ENCODE measurements at regions not wholly inside any gene's neighbourhood (a gene's known extent, or its start where the extent isn't known, plus 50 kb on each side); places are given as distances from the start of the nearest gene placed in this dataset.

DNA sequence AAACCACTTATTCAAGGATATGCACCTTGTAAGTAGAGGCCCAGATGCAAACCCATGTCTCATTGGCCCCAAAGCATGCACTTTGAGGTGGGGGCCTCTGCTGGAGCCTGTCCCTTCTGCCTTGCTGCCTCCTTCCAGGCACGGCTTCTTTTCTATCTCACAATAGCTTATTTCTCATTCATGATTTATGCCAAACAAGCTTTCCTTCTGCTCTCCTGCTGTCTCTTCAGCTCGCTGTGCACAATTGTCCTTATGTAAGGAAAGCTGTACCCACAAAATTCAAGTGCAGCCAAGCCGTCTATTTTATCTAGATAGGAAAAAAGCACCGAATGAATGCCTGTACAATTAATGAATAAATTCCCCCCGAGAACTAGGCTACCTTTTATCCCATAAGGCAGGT is 124.8 kb upstream of the PACRGL start:
- no peak overlapping the region for H3K4me3 Mint-ChIP-seq
- CTCF ChIA-PET = no interaction called here

DNA sequence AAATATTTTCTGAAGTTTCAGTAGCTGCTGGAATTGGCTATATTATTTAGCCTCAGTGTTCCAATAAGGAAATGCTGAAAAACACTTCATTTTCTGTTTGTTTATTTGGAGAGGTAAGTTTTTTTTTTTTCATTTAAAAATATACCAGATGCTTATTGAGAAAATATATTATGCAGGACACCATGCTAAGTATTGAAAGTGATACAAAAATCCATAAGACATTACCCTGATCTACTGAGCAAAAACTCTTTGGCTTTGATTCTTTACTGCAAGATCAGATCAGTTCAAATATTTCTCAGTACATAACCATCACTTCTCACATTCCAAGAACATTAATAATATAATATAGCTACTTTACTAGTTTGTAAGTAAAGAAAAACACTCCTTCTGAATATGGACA is 123.4 kb upstream of the PACRGL start:
- Mint-ChIP-seq H3K4me1 (no peaks in the 10 kb centered on the region), H3K27ac (no peak overlapping the region), H3K9me3 (no peaks in the 10 kb centered on the region), H3K27me3 (no peaks in the 10 kb centered on the region), H3K4me3 (no peak overlapping the region), H3K36me3 (no peaks in the 10 kb centered on the region)
- CTCF ChIA-PET = no interaction called here
- DNase-seq = no peak

More for the DNA sequence above, 124.8 kb upstream of the PACRGL start:
- Mint-ChIP-seq H3K36me3 (no peaks in the 10 kb centered on the region), H3K27me3 (no peaks in the 10 kb centered on the region), H3K4me1 (no peaks in the 10 kb centered on the region), H3K9me3 (no peaks in the 10 kb centered on the region), H3K27ac (no peak overlapping the region)
- no peak for DNase-seq

DNA sequence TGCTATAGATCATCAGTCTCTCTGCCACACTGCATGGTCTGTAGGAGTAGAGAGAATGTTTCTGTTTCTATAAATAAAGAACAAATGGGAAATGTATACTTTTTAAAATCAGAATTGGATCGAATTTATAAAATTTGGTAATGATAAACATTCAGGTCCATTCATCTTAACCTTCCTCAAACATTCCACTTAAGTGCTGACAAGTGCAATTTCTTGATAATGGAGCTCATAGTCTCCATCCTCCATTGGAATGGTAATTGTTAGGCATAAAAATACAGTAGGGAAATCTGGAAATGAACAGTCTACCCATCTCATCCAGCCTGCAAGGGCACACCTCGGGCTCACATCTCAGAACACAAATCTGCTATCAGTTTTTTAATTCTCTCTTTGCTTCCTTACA is 122.6 kb upstream of the PACRGL start:
- no peaks in the 10 kb centered on the region for H3K9me3 Mint-ChIP-seq
- H3K36me3 Mint-ChIP-seq = no peaks in the 10 kb centered on the region
- H3K4me3 Mint-ChIP-seq = no peak overlapping the region
- CTCF ChIA-PET = no interaction called here
- DNase-seq = no peak
- no peaks in the 10 kb centered on the region for H3K4me1 Mint-ChIP-seq
- H3K27ac Mint-ChIP-seq = no peak overlapping the region
- H3K27me3 Mint-ChIP-seq = no peaks in the 10 kb centered on the region

DNA sequence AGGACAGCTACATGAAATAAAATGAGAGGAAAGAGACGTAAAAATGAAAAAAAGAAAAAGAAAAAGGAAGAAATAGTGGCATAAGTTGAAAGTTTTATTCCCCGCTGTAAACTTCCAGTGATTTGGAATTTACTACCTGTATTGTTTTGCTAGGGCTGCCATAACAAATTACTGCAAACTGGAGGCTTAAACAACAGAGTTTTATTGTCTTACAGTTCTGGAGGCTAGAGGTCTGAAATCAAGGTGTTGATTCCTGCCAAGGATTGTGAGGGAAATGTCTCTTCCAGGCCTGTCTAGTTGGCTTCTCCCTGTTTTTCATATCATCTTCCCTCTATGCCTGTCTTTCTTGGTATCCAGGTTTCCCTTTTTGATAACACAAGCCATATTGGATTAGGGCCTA is 119.4 kb upstream of the PACRGL start:
- Mint-ChIP-seq H3K9me3 (no peaks in the 10 kb centered on the region), H3K27me3 (no peaks in the 10 kb centered on the region), H3K36me3 (no peaks in the 10 kb centered on the region), H3K4me1 (no peaks in the 10 kb centered on the region), H3K4me3 (no peak overlapping the region), H3K27ac (no peak overlapping the region)
- CTCF ChIA-PET = no interaction called here
- no peak for DNase-seq

DNA sequence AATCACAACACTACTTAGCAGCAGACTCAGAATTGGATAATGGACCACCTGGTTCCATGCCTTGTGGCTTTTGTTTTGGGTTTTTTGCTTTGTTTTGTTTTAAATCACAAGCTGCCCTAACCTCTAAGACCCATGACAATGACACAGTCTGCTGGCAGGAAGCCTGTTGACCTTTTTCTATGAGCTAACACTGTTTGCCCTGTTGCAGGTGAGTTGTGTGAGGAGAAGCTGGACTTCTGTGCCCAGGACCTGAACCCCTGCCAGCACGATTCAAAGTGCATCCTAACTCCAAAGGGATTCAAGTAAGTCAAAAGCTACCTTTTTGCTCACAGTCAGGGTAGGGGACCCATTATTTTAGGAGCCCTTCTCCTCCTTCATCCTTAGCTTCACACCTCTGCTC is 110.8 kb upstream of the PACRGL start:
- Mint-ChIP-seq H3K9me3 (no peaks in the 10 kb centered on the region), H3K27me3 (no peaks in the 10 kb centered on the region), H3K36me3 (no peaks in the 10 kb centered on the region), H3K4me1 (no peaks in the 10 kb centered on the region), H3K4me3 (no peak overlapping the region), H3K27ac (no peak overlapping the region)
- DNase-seq = no peak
- CTCF ChIA-PET = no interaction called here

DNA sequence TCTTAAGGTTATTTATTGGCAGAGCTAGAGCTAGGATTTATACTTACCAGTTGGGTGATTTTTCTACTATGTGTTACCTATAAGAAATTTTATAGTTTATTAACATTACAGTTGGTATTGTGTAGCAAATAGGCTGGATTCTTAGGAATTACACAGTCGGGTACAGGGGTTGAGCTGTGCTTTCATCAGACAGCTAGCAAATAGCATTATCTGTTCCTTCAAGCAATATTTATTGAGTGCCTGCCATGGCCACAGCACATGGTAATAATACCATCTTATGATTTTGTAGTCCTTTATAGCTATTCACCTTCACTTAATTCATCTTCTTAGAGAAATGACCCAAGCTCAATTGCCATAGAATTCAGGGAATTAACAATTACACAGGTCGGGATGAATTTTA is 109.4 kb upstream of the PACRGL start:
- CTCF ChIA-PET = no interaction called here
- Mint-ChIP-seq H3K4me3 (no peak overlapping the region), H3K4me1 (no peaks in the 10 kb centered on the region), H3K9me3 (no peaks in the 10 kb centered on the region), H3K27ac (no peak overlapping the region), H3K27me3 (no peaks in the 10 kb centered on the region), H3K36me3 (no peaks in the 10 kb centered on the region)
- no peak for DNase-seq

DNA sequence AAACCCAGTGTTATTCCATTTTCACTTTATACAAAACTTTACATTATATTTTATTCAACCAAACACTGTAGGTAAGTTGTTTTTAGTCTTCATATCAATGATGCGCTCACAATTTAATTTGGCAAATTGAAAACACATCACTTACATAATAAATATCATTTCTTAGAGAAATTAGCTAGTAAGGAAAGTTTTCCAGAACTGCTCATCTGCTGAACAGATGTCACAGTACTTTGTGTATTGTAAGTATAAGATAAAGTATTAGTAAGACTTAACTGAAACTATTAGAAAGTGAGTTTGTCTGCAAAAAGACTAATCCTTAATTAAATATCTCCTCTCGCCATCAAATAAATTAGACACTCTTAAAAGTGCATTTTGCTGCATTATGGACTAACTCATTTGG is 108.7 kb upstream of the PACRGL start:
- H3K36me3 Mint-ChIP-seq = no peaks in the 10 kb centered on the region
- H3K27me3 Mint-ChIP-seq = no peaks in the 10 kb centered on the region
- no peak overlapping the region for H3K4me3 Mint-ChIP-seq
- no peak for DNase-seq
- CTCF ChIA-PET = no interaction called here
- H3K27ac Mint-ChIP-seq = no peak overlapping the region
- no peaks in the 10 kb centered on the region for H3K4me1 Mint-ChIP-seq
- H3K9me3 Mint-ChIP-seq = no peaks in the 10 kb centered on the region

DNA sequence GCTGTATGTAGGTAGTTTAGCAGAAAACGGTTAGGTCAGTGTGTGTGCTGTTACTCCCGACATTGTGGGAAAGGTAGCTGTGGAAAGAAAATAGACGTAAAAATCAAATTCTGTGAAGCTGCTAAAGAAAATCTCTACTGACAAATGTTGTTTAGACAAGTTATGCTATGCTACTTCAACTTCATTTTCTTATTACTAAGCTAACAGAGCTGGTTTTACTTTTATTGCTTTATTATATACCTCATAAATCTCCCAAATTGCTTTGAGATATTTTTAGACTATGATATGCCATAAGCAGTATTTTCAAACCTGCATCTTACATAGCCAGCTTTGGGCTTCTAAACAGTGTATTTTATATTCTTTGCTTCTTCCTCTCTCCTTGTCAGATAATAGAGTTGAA is 108.2 kb upstream of the PACRGL start:
- Mint-ChIP-seq H3K9me3 (no peaks in the 10 kb centered on the region), H3K36me3 (no peaks in the 10 kb centered on the region)

DNA sequence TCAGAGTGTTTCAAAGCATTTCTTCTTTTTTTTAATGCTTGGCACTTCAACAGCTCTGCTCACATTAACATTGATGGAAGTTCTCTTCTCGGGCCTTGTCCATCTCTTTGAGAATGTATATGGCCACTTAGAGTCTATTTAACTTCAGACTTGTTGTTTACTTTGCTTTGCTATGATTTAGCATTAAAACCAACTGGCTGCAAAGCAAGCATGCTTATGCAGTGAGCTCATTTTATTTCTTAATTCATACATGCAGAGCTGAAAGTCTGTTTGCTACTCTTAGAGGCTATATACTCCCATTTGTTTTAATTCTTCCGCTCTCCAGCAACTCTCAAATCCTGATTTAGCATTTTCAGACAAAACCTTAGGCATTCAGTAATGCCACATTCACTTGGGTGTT is 107.6 kb upstream of the PACRGL start:
- Mint-ChIP-seq H3K4me1 (no peaks in the 10 kb centered on the region), H3K9me3 (no peaks in the 10 kb centered on the region), H3K27ac (no peak overlapping the region), H3K27me3 (no peaks in the 10 kb centered on the region), H3K36me3 (no peaks in the 10 kb centered on the region), H3K4me3 (no peak overlapping the region)
- DNase-seq = no peak
- CTCF ChIA-PET = interaction anchor here (0.6 kb wide), 1 partner anchor 140 kb away, joined by 3 read pairs; no protein-coding TSS in a partner anchor

More for the DNA sequence above, 108.2 kb upstream of the PACRGL start:
- no peak for DNase-seq
- Mint-ChIP-seq H3K4me1 (no peaks in the 10 kb centered on the region), H3K27me3 (no peaks in the 10 kb centered on the region), H3K27ac (no peak overlapping the region), H3K4me3 (no peak overlapping the region)
- CTCF ChIA-PET = interaction anchor here (0.6 kb wide), 1 partner anchor 140 kb away, joined by 3 read pairs; no protein-coding TSS in a partner anchor

DNA sequence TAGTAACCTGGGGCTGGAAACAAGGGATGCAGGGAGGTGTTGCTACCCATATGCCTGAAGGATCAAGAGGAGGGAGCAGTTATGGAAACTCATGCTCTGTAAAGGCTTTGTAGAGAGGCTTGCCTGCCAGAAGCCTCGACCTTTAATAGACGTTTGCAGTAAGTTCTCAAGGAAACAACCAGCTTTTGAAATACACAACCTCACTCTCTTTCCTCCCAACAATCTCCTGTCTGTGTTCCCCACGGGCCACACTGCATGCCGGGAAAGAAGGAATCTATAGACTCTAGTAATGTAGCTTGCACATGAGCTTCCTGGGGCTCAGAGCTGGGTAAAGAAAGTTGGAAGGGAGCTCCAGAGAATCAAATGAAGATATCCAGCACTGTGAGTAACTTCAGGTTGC is 101.6 kb upstream of the PACRGL start:
- Mint-ChIP-seq H3K4me3 (no peak overlapping the region), H3K4me1 (no peaks in the 10 kb centered on the region)
- CTCF ChIA-PET = no interaction called here

DNA sequence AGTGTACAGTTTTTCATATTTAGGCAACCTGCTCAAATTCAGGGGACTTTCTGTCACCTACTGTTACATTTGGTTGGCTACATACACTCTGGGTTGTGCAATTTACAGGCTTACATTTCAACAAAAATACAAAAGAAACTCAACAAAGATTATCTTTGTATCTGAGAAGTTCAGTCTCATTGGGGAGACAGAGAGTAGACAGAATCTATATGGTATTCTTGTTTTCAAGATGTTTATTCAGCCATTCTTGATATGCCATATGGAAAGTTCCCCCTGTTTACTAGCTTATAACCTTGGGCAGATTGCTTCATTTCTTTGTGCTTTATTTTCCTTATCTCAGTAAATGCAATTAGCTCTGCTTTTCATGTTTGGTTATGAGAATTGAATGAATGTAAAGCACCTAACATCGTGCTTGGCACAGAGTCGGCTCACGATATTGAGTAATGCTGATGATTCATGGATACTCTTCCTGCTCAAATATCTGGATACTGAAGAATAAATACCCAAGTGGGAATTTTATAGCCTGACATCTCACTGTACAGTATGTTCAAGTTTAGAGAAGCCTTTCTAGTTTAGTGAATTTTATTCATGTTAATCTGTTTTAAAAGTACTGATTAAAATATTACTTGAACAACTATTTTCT is 96.5 kb upstream of the PACRGL start:
- CTCF ChIA-PET = no interaction called here
- Mint-ChIP-seq H3K27ac (no peak overlapping the region), H3K4me3 (no peak overlapping the region), H3K4me1 (no peaks in the 10 kb centered on the region), H3K27me3 (no peaks in the 10 kb centered on the region), H3K9me3 (no peaks in the 10 kb centered on the region), H3K36me3 (no peaks in the 10 kb centered on the region)
- no peak for DNase-seq

More for the DNA sequence above, 101.6 kb upstream of the PACRGL start:
- H3K27me3 Mint-ChIP-seq = no peaks in the 10 kb centered on the region
- H3K36me3 Mint-ChIP-seq = no peaks in the 10 kb centered on the region
- H3K27ac Mint-ChIP-seq = no peak overlapping the region
- H3K9me3 Mint-ChIP-seq = no peaks in the 10 kb centered on the region
- no peak for DNase-seq

DNA sequence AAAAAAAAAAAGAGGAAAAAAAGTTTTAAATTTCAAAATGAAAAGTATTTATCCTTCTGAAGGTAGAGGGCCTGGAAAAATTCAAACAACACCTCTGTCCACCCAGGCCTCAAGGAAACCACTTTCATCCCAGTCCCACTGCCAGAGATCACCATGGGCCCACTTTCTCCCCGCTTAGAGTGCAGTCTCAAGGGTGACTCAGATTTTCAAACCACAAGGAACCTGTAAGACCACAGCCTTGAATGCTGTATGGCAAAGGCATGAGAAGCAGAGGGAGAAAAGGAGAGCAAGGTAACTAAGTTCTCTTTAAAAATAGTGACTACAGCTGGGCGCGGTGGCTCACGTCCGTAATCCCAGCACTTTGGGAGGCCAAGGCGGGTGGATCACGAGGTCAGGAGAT is 87.9 kb upstream of the PACRGL start:
- Mint-ChIP-seq H3K4me3 (no peak overlapping the region), H3K4me1 (no peaks in the 10 kb centered on the region), H3K9me3 (no peaks in the 10 kb centered on the region), H3K27ac (no peak overlapping the region), H3K27me3 (no peaks in the 10 kb centered on the region), H3K36me3 (no peaks in the 10 kb centered on the region)
- DNase-seq = no peak
- CTCF ChIA-PET = no interaction called here

DNA sequence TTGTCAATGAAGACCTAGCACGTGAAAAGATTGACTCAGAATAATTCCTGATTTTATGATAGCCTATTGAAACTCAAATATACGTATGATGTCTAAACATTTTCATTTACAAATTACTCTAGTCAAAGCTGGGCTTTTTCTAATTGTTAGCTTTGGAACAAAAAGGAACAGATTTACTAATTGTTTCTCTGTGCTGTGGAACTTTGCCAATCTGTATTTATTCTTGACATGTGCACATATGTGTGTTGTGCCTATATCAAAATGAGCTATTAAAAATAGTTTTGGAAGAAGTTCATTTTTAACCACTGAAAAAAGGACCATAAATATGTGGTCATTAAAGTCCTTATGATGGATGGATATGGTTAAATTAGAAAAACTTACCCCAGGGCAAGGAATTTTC is 85.4 kb upstream of the PACRGL start:
- no peak overlapping the region for H3K27ac Mint-ChIP-seq
- no peaks in the 10 kb centered on the region for H3K36me3 Mint-ChIP-seq
- H3K4me1 Mint-ChIP-seq = no peaks in the 10 kb centered on the region
- DNase-seq = no peak
- H3K4me3 Mint-ChIP-seq = no peak overlapping the region
- H3K9me3 Mint-ChIP-seq = no peaks in the 10 kb centered on the region
- CTCF ChIA-PET = no interaction called here
- no peaks in the 10 kb centered on the region for H3K27me3 Mint-ChIP-seq

DNA sequence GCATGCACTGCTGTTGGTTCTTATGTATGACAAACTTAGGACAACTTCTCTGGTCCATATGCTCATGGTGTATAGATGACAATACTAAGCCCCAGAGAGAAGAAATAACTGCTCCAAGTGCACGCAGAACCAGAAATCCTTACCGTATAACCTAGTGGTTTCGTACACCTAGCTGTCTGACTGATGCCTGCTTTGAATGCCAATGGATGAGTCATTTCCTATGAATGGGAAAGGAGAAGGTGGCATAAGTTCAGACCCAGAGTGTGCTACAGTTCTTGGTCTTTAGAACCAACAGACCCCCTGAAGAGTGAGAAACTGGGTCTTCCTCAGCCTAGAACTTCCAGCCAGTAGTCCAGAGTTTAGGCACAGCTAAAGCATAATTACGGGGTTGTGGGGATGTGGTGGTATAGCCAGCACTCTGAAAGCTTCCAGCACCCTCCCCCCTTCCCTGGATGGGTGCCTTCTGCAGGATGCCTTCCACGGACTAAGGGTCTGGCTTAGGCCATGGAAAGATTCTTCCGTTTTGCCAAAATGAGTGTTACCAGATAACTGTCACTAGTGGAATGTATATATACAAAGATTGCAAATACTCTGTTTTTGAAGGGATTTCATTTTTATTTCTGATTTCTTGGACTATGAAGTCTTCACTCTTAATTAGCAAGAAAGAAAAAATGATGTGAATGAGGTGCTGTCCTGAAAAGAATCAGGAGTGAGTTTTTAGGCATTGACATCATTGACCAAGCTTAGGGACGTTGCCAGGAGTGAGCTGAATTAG is 84.6 kb upstream of the PACRGL start:
- Mint-ChIP-seq H3K36me3 (no peaks in the 10 kb centered on the region), H3K27ac (no peak overlapping the region), H3K27me3 (no peaks in the 10 kb centered on the region), H3K4me1 (no peaks in the 10 kb centered on the region), H3K9me3 (no peaks in the 10 kb centered on the region), H3K4me3 (no peak overlapping the region)
- CTCF ChIA-PET = no interaction called here
- no peak for DNase-seq

DNA sequence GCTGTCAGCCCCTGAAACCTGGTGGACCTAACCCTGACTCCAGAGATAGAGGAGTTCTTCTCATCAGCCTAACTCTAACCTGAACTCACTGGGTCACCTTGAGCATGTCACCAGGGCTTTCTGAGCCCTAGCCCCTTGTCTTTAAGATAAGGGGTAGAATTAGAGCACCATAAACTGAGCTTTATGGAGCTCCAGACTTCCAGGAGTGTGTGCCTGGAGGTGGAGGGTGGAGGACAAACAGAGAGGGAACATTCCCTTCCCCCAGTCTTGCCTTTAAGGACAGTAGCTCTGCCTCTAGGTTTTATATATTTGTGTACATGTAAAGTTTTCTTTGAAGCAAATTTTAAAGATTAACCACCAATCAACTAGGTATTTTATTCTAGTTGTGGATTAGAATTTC is 83.9 kb upstream of the PACRGL start:
- H3K9me3 Mint-ChIP-seq = no peaks in the 10 kb centered on the region
- no peaks in the 10 kb centered on the region for H3K27me3 Mint-ChIP-seq
- no peaks in the 10 kb centered on the region for H3K4me1 Mint-ChIP-seq
- H3K4me3 Mint-ChIP-seq = no peak overlapping the region
- DNase-seq = no peak
- CTCF ChIA-PET = no interaction called here
- no peak overlapping the region for H3K27ac Mint-ChIP-seq
- H3K36me3 Mint-ChIP-seq = no peaks in the 10 kb centered on the region
